Peyer's patch (tissue), 4 donors: ENCODE measurements at regions not wholly inside any gene's neighbourhood (a gene's known extent, or its start where the extent isn't known, plus 50 kb on each side); places are given as distances from the start of the nearest gene placed in this dataset.
A peak's percentile ranks its signal among the peaks of the same experiment; 100 is the strongest.

Experiments
- DNase-seq, 3 donors: peaks; one replicate each; pipeline ENCODE4 v3.0.0-alpha.2; 2017 to 2019
- H3K27ac ChIP-seq, 4 donors: fragments of 200-600 bp; sonication (generic); one replicate each; pipeline ENCODE4 v1.5.1; 2016 to 2019
- H3K27me3 ChIP-seq, 2 donors: fragments of 200-600 bp; sonication (generic); one replicate each; pipeline ENCODE4 v1.5.1; 2019
- H3K36me3 ChIP-seq, 3 donors: fragments of 200-600 bp; sonication (generic); one replicate each; pipeline ENCODE4 v1.5.1; 2016 to 2019
- H3K4me1 ChIP-seq, 4 donors: fragments of 200-600 bp; sonication (generic); one replicate each; pipeline ENCODE4 v1.5.1; 2016 to 2019
- H3K4me3 ChIP-seq, 4 donors: fragments of 200-600 bp; sonication (generic); 1 replicate in 3 of 4; 2 replicates in 1 of 4; pipeline ENCODE4 v1.5.1; 2016 to 2019; ENCODE audit warnings: mild to moderate bottlenecking in 1 of 4
- H3K9me3 ChIP-seq, 4 donors: fragments of 200-600 bp; sonication (generic); one replicate each; pipeline ENCODE4 v1.5.1; 2016 to 2019; ENCODE audit warnings: mild to moderate bottlenecking in 1 of 4
- POLR2A ChIP-seq, 2 donors: fragments of 450-650 bp; IDR thresholded peaks; one replicate each; pipeline ENCODE4 v1.5.1; 2017; ENCODE audit warnings: antibody characterized with exemption in 2 of 2, mild to moderate bottlenecking in 2 of 2, moderate library complexity in 2 of 2
- TF ChIP-seq, protein P1 (sequence below), 6 experiments: fragments of 450-650 bp in 4 of 6; fragments of 200-600 bp in 2 of 6; sonication (generic) in 1 of 6; IDR thresholded peaks; one replicate each; pipeline ENCODE4 v1.5.1; 2017 to 2019; ENCODE audit warnings: antibody characterized with exemption in 6 of 6, mild to moderate bottlenecking in 3 of 6, moderate library complexity in 1 of 6

DNA sequence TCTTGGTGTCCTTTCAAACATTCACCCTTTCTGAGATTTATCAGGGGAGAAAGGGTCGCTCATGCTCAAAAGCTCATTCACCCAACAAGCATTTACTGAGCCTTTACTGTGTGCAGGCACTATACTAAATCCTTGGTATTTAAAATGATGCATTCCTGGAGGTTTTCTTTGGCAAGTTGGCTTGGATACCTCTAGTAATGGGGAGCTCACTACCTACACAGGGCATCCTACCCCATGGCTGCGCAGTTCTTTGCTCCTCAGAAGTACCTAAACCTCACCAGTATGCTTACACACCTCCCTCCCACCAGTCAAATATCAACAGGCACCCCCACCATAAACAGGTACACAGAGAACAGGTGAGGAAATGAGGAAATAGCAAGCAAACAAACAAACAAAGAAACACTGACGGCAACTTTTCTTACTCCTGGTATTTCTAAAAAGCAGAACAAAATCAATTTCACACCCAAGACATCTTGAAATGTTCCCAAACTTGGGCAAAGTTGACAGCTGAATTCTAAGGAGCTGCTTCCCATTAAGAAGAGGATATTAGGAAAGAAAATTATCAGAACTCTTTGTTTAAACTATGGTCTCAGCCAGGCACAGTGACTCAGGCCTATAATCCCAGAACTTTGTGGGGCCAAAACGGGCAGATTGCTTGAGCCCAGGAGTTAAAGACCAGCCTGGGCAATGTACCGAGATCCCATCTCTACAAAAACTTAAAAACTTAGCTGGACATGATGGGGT, 104.8 kb downstream of the PSMG1 start:
- Histone ChIP-seq H3K27me3 (no peaks in the 10 kb centered on the region), H3K9me3 (no peaks in the 10 kb centered on the region), H3K4me3 (no peak overlapping the region), H3K4me1 (no peaks in the 10 kb centered on the region), H3K27ac (peak overlapping the region; percentile 10 to 62 (median 34)), H3K36me3 (no peaks in the 10 kb centered on the region)
- TF ChIP-seq, protein P1, sequence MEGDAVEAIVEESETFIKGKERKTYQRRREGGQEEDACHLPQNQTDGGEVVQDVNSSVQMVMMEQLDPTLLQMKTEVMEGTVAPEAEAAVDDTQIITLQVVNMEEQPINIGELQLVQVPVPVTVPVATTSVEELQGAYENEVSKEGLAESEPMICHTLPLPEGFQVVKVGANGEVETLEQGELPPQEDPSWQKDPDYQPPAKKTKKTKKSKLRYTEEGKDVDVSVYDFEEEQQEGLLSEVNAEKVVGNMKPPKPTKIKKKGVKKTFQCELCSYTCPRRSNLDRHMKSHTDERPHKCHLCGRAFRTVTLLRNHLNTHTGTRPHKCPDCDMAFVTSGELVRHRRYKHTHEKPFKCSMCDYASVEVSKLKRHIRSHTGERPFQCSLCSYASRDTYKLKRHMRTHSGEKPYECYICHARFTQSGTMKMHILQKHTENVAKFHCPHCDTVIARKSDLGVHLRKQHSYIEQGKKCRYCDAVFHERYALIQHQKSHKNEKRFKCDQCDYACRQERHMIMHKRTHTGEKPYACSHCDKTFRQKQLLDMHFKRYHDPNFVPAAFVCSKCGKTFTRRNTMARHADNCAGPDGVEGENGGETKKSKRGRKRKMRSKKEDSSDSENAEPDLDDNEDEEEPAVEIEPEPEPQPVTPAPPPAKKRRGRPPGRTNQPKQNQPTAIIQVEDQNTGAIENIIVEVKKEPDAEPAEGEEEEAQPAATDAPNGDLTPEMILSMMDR (IDR thresholded peaks at IDR 0.05) = no peak
- TF ChIP-seq POLR2A (IDR thresholded peaks at IDR 0.05) = no peak
- no peak for DNase-seq

DNA sequence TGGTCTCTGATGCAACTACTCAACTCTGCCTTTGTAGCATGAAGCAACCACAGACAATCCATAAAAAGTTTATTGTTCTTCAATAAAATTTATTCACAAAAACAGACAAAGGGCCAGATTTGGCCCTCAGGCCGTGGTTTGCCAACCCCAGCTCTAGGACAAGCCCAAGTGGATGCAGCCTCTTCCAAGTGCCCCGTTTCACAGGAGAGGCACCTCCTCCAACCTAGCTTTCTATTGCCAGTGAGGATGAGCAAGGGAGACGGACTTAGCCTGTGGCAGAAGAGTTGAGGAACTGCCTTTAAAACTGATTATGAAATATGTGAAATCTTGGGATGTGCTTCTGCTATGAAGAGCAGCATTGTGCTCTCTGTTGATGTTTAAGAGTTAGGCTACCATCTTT, 105.4 kb downstream of the PSMG1 start:
- peak overlapping the region in 2 of 4 donors; percentile 23 to 44 for H3K27ac ChIP-seq

DNA sequence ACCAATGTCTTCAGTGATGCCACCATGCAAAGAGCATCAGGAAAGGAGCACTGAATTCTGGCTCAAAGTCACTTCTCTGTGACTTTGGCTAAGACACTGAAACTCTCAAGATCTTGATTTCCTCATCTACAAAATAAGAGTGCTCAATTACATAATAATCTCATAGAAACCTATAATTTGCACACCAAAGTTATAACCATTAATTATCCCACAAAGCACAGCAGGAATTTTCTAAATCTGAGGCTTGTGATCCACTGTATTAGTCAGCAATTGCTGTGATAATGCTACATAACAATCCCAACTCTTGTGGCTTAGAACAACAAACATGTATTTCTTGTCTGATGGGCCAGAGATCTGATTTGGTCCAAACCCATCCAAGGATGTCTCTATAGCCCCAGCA, 108.7 kb downstream of the PSMG1 start:
- H3K36me3 ChIP-seq = no peaks in the 10 kb centered on the region
- no peaks in the 10 kb centered on the region for H3K4me1 ChIP-seq
- H3K4me3 ChIP-seq = no peak overlapping the region
- no peaks in the 10 kb centered on the region for H3K9me3 ChIP-seq
- TF ChIP-seq, protein P1 (IDR thresholded peaks at IDR 0.05) = no peak
- no peak for TF ChIP-seq POLR2A (IDR thresholded peaks at IDR 0.05)
- DNase-seq = no peak
- H3K27me3 ChIP-seq = no peaks in the 10 kb centered on the region
- H3K27ac ChIP-seq = peak overlapping the region in 2 of 4 donors; percentile 17 to 70

More for the DNA sequence above, 105.4 kb downstream of the PSMG1 start:
- DNase-seq = no peak
- TF ChIP-seq POLR2A (IDR thresholded peaks at IDR 0.05) = no peak
- TF ChIP-seq, protein P1 (IDR thresholded peaks at IDR 0.05) = no peak
- no peaks in the 10 kb centered on the region for H3K36me3 ChIP-seq
- no peaks in the 10 kb centered on the region for H3K4me1 ChIP-seq
- H3K4me3 ChIP-seq = no peak overlapping the region
- H3K9me3 ChIP-seq = no peaks in the 10 kb centered on the region
- no peaks in the 10 kb centered on the region for H3K27me3 ChIP-seq

DNA sequence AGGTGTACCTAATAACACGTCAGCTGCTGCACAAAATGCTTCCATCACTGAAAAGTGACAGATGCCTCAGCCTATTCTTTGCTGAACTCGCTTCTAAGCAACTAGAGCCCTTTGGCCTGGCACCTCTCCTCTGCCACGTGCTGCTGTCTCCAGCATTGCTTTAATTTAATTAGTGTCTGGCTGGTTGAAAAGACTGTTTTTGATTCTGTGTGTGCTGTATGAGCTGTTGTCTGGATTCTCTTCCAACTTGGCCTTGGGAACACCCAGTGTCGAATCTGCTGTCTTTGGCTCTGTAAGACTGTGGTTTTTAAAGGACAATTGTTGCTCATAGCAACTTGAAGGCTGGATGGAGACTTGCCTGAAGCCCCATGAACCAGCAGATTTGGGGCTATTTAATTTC, 109.5 kb downstream of the PSMG1 start:
- H3K27me3 ChIP-seq = no peaks in the 10 kb centered on the region
- no peaks in the 10 kb centered on the region for H3K36me3 ChIP-seq
- peak overlapping the region in 2 of 4 donors; percentile 17 to 70 for H3K27ac ChIP-seq

DNA sequence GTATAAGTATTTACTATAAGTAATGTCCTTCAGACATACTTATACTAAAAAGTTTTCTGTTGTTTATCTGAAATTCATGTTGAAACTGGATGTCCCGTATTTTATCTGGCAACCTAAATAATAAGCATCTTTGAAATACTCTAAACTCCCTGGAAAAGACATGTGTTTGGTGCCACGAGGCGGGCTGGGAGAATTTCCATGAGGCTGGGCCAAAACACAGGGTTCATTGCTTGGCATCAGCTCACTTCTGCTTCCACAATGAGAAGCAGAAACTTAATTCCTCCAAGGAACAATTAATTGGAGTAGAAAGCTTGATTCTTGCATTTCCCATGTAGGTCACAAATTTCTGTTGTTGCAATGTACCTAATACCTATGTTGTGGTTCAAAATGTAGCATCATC, 110.2 kb downstream of the PSMG1 start:
- TF ChIP-seq, protein P1 (IDR thresholded peaks at IDR 0.05) = no peak
- TF ChIP-seq POLR2A (IDR thresholded peaks at IDR 0.05) = no peak
- Histone ChIP-seq H3K9me3 (no peaks in the 10 kb centered on the region), H3K4me1 (no peaks in the 10 kb centered on the region), H3K4me3 (no peak overlapping the region), H3K27ac (peak overlapping the region in 3 of 4 donors; percentile 17 to 70 (median 27)), H3K27me3 (no peaks in the 10 kb centered on the region), H3K36me3 (no peaks in the 10 kb centered on the region)
- no peak for DNase-seq

More for the DNA sequence above, 109.5 kb downstream of the PSMG1 start:
- TF ChIP-seq POLR2A (IDR thresholded peaks at IDR 0.05) = no peak
- TF ChIP-seq, protein P1 (IDR thresholded peaks at IDR 0.05) = no peak
- H3K4me1 ChIP-seq = no peaks in the 10 kb centered on the region
- H3K4me3 ChIP-seq = no peak overlapping the region
- no peak for DNase-seq
- H3K9me3 ChIP-seq = no peaks in the 10 kb centered on the region
